Thyroid gland (tissue), 4 donors: ENCODE measurements at regions not wholly inside any gene's neighbourhood (a gene's known extent, or its start where the extent isn't known, plus 50 kb on each side); places are given as distances from the start of the nearest gene placed in this dataset.

ENCODE experiments used
- CTCF ChIP-seq, 6 experiments: fragments of 200-600 bp in 3 of 6; fragments of 450-650 bp in 3 of 6; sonication (generic) in 3 of 6; IDR thresholded peaks; one replicate each; pipeline ENCODE4 v1.5.1; 2016 to 2019; ENCODE audit warnings: antibody characterized with exemption in 6 of 6, mild to moderate bottlenecking in 2 of 6, inconsistent platforms in 1 of 6, moderate library complexity in 1 of 6
- POLR2A ChIP-seq, 2 donors: fragments of 450-650 bp; IDR thresholded peaks; one replicate each; pipeline ENCODE4 v1.6.1; 2017; ENCODE audit warnings: antibody characterized with exemption in 2 of 2, mild to moderate bottlenecking in 2 of 2, moderate library complexity in 1 of 2

- no peak for TF ChIP-seq CTCF (IDR thresholded peaks at IDR 0.05)
- no peak for TF ChIP-seq POLR2A (IDR thresholded peaks at IDR 0.05)
Measured at GRCh38 chr20:22922987-22923386, 112.1 kb upstream of the SSTR4 start.
